A549 (cell line): ENCODE measurements at regions not wholly inside any gene's neighbourhood (a gene's known extent, or its start where the extent isn't known, plus 50 kb on each side); places are given as distances from the start of the nearest gene placed in this dataset.
"Not testable (repeated sequence)": the region's sequence is repeated elsewhere in the genome, so short reads cannot be mapped to it uniquely, and the experiment has no call there.

ENCODE experiments used
- CHD4 ChIP-seq: fragments of 200-600 bp; sonication (generic); IDR thresholded peaks from 2 replicates; pipeline ENCODE4 v1.6.1; 2016; ENCODE audit warnings: antibody characterized with exemption, mild to moderate bottlenecking, borderline replicate concordance
- CTCF ChIP-seq: fragments of >200 bp; sonication (Bioruptor Twin); formaldehyde crosslinking; IDR thresholded peaks from 3 replicates; pipeline ENCODE4 v1.5.1; 2016
- EP300 ChIP-seq, 2 experiments: fragments of >200 bp; sonication (Bioruptor Twin); formaldehyde crosslinking; IDR thresholded peaks; 2 replicates in 1 of 2; 3 replicates in 1 of 2; pipeline ENCODE4 v1.6.1; 2016 to 2017
- RAD21 ChIP-seq, 2 experiments: fragments of >200 bp in 1 of 2; sonication (Bioruptor Twin) in 1 of 2; formaldehyde crosslinking in 1 of 2; IDR thresholded peaks in 1 of 2; conservative IDR thresholded peaks in 1 of 2; 2 replicates in 1 of 2; 3 replicates in 1 of 2; pipeline ENCODE4 v1.6.1; 2012 to 2018; ENCODE audit warnings: inconsistent platforms in 1 of 2
- RFX5 ChIP-seq: fragments of 450-650 bp; IDR thresholded peaks from 2 replicates; pipeline ENCODE4 v1.7.1; 2014; ENCODE audit warnings: antibody characterized with exemption, mild to moderate bottlenecking, moderate library complexity

GRCh38 chr10:37510520-37510919 is 346.9 kb downstream of the ZNF248 start:
- TF ChIP-seq RAD21 (conservative IDR thresholded peaks at IDR 0.05 in 1 of 2, IDR thresholded peaks at IDR 0.05 in 1 of 2); CHD4; EP300 (IDR thresholded peaks at IDR 0.05); CTCF; RFX5: not testable (repeated sequence)
